Esophagus muscularis mucosa (tissue), 4 donors: ENCODE measurements at regions not wholly inside any gene's neighbourhood (a gene's known extent, or its start where the extent isn't known, plus 50 kb on each side); places are given as distances from the start of the nearest gene placed in this dataset.

ENCODE experiments used
- DNase-seq: peaks from one replicate; pipeline ENCODE4 v3.0.0-alpha.2; 2017; ENCODE audit errors: extremely low spot score
- H3K27ac ChIP-seq, 4 donors: fragments of 200-600 bp; sonication (generic); replicated peaks in 1 of 4; 1 replicate in 3 of 4; 2 replicates in 1 of 4; pipeline ENCODE4 v1.5.1; 2016 to 2019; ENCODE audit warnings: mild to moderate bottlenecking in 1 of 4
- H3K27me3 ChIP-seq, 4 donors: fragments of 200-600 bp; sonication (generic); one replicate each; pipeline versions ENCODE4 v1.5.1 to v1.6.0; 2016 to 2019
- H3K36me3 ChIP-seq, 4 donors: fragments of 200-600 bp; sonication (generic); one replicate each; pipeline ENCODE4 v1.5.1; 2016 to 2019
- H3K4me1 ChIP-seq, 4 donors: fragments of 200-600 bp; sonication (generic); one replicate each; pipeline ENCODE4 v1.5.1; 2016 to 2019
- H3K4me3 ChIP-seq, 4 donors: fragments of 200-600 bp; sonication (generic); 1 replicate in 2 of 4; 2 replicates in 2 of 4; pipeline ENCODE4 v1.5.1; 2016 to 2019; ENCODE audit warnings: mild to moderate bottlenecking in 4 of 4, moderate library complexity in 1 of 4
- H3K9me3 ChIP-seq, 4 donors: fragments of 200-600 bp; sonication (generic); 1 replicate in 3 of 4; 2 replicates in 1 of 4; pipeline ENCODE4 v1.5.1; 2016 to 2019
- EP300 ChIP-seq: sonication (generic); formaldehyde crosslinking; IDR thresholded peaks from one replicate; pipeline ENCODE4 v1.6.1; 2017; ENCODE audit warnings: antibody characterized with exemption
- POLR2A ChIP-seq: fragments of 450-650 bp; IDR thresholded peaks from one replicate; pipeline ENCODE4 v1.6.1; 2017; ENCODE audit warnings: antibody characterized with exemption, moderate library complexity, mild to moderate bottlenecking, low read depth
- POLR2AphosphoS5 ChIP-seq, 2 donors: sonication (generic); formaldehyde crosslinking; IDR thresholded peaks; one replicate each; pipeline ENCODE4 v1.6.1; 2017; ENCODE audit warnings: antibody characterized with exemption in 2 of 2
- WGBS: methylation state at CpG from one replicate; pipeline ENCODE4 v1.1.5; 2018; 5-methylcytosine and 5-hydroxymethylcytosine counted together
- intact Hi-C: fragments of 100-400 bp; cut with DNase I; formaldehyde crosslinking; loops from one replicate; pipeline ENCODE4 v1.15.1; 2023
- TF ChIP-seq, protein P1 (sequence below), 3 experiments: fragments of 200-600 bp in 2 of 3; fragments of 450-650 bp in 1 of 3; sonication (generic) in 2 of 3; IDR thresholded peaks; one replicate each; pipeline ENCODE4 v1.5.1; 2017 to 2019; ENCODE audit warnings: antibody characterized with exemption in 3 of 3, mild to moderate bottlenecking in 2 of 3, moderate library complexity in 1 of 3

DNA sequence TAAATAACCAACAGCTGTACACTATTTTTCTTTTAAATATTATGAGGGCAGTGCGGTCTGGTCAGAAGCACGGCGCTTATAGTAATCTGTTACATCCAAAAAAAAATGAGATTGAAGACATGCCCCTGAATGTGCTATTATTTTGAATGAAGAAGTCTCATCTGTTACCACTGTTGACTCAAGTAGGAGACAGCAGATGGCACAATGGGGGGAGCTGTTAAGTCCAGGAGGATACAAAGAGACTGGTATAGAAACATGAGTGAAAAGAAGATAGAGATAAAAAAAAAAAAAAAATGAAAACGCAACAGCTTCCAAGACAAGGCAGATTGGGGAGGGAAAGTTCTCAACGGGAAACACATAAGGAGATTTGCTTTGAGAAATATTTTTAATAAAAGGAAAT lies 425.5 kb upstream of the PKDCC start:
- H3K9me3 ChIP-seq = no peaks in the 10 kb centered on the region
- TF ChIP-seq POLR2A = no peak
- no peak for TF ChIP-seq EP300
- TF ChIP-seq POLR2AphosphoS5 (IDR thresholded peaks at IDR 0.05) = no peak
- TF ChIP-seq, protein P1, sequence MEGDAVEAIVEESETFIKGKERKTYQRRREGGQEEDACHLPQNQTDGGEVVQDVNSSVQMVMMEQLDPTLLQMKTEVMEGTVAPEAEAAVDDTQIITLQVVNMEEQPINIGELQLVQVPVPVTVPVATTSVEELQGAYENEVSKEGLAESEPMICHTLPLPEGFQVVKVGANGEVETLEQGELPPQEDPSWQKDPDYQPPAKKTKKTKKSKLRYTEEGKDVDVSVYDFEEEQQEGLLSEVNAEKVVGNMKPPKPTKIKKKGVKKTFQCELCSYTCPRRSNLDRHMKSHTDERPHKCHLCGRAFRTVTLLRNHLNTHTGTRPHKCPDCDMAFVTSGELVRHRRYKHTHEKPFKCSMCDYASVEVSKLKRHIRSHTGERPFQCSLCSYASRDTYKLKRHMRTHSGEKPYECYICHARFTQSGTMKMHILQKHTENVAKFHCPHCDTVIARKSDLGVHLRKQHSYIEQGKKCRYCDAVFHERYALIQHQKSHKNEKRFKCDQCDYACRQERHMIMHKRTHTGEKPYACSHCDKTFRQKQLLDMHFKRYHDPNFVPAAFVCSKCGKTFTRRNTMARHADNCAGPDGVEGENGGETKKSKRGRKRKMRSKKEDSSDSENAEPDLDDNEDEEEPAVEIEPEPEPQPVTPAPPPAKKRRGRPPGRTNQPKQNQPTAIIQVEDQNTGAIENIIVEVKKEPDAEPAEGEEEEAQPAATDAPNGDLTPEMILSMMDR (IDR thresholded peaks at IDR 0.05) = no peak
- intact Hi-C loops = no loop called here
- no peak for DNase-seq
- H3K27me3 ChIP-seq = no peaks in the 10 kb centered on the region
- H3K27ac ChIP-seq = no peak overlapping the region
- H3K4me3 ChIP-seq = no peak overlapping the region
- H3K36me3 ChIP-seq = no peaks in the 10 kb centered on the region
- peaks cover 0 to 20% (median 14%) of the 10 kb centered on the region in 4 donors for H3K4me1 ChIP-seq
- WGBS = 89% methylated on average over 5 of the region's 5 CpGs

DNA sequence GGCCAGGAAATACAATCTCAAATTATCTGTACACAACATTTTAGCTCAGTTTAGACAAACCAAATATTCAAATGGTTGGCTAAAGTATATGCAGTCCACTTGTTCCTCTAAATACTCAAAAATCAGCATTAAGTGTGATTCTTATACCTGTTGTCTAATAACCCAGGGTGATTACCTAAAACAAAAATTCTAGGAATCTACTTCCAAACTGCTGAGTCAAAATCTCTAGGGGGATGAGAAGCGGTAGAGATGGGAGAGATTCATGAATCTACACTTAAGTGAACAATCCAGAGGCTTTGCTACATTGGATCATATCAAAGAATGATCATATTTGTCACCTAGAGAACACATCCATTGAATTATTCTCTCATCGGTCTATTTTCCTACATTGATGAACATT lies 420.9 kb upstream of the PKDCC start:
- intact Hi-C loops = no loop called here
- H3K9me3 ChIP-seq = no peaks in the 10 kb centered on the region

DNA sequence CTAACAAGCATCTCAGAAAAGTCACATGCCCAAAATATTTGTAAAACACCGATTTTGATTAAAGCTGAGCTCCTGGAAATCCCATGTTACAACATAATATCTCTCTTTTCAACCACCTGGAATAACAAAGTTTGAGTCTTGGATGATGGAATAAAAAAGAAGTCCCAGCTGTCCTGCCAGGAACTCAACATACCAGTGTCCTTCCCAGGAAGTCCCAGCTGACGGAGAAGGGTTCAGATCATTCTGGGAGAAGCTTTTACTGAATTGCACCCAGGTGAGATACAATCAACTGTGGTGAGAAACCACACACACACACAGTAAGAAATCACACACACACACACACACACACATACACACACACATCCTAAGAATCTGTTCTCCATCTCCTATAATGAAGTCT lies 413.1 kb upstream of the PKDCC start:
- TF ChIP-seq POLR2A (no peak), EP300 (no peak), POLR2AphosphoS5 (IDR thresholded peaks at IDR 0.05) (no peak)
- TF ChIP-seq, protein P1 (IDR thresholded peaks at IDR 0.05) = no peak
- H3K4me3 ChIP-seq = no peak overlapping the region
- DNase-seq = no peak
- intact Hi-C loops = no loop called here
- no peaks in the 10 kb centered on the region for H3K36me3 ChIP-seq
- H3K27ac ChIP-seq = no peak overlapping the region
- WGBS = 70% methylated on average over 2 of the region's 2 CpGs
- peaks cover 0 to 8% (median 0%) of the 10 kb centered on the region in 4 donors for H3K9me3 ChIP-seq
- H3K4me1 ChIP-seq = no peaks in the 10 kb centered on the region
- H3K27me3 ChIP-seq = no peaks in the 10 kb centered on the region

More for the DNA sequence above, 420.9 kb upstream of the PKDCC start:
- no peak overlapping the region for H3K27ac ChIP-seq
- no peaks in the 10 kb centered on the region for H3K27me3 ChIP-seq
- WGBS = 85% methylated on average over 2 of the region's 2 CpGs
- TF ChIP-seq, protein P1 (IDR thresholded peaks at IDR 0.05) = no peak
- TF ChIP-seq POLR2AphosphoS5 (IDR thresholded peaks at IDR 0.05) (no peak), POLR2A (no peak), EP300 (no peak)
- DNase-seq = no peak
- peaks cover 0 to 16% (median 13%) of the 10 kb centered on the region in 4 donors for H3K4me1 ChIP-seq
- H3K36me3 ChIP-seq = no peaks in the 10 kb centered on the region
- no peak overlapping the region for H3K4me3 ChIP-seq

DNA sequence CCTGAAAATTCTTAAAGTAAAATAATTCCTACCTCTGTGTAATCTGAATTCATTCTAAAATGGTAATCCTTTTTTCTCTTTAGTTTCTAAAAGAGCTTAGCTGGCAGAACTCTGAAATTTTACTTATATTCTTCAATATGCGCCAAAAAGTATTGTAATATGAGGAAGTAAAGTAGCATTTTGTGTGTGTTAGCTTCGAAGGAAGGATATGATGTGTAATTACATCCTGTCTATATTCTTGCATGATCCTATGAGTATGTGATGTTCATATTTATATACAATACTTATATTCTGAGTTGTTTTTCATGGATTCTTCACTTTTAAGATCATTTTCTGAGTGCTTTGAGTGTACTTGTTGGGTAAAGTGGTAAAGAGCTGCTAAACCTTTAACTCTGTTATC lies 402.9 kb upstream of the PKDCC start:
- no peaks in the 10 kb centered on the region for H3K36me3 ChIP-seq
- intact Hi-C loops = no loop called here
- TF ChIP-seq POLR2A (no peak), EP300 (no peak)
- TF ChIP-seq, protein P1 (IDR thresholded peaks at IDR 0.05) = no peak
- DNase-seq = no peak
- H3K9me3 ChIP-seq = no peaks in the 10 kb centered on the region
- H3K4me3 ChIP-seq = no peak overlapping the region
- no peaks in the 10 kb centered on the region for H3K27me3 ChIP-seq
- no peaks in the 10 kb centered on the region for H3K4me1 ChIP-seq
- WGBS = 73% methylated on average over 2 of the region's 2 CpGs
- H3K27ac ChIP-seq = no peak overlapping the region

DNA sequence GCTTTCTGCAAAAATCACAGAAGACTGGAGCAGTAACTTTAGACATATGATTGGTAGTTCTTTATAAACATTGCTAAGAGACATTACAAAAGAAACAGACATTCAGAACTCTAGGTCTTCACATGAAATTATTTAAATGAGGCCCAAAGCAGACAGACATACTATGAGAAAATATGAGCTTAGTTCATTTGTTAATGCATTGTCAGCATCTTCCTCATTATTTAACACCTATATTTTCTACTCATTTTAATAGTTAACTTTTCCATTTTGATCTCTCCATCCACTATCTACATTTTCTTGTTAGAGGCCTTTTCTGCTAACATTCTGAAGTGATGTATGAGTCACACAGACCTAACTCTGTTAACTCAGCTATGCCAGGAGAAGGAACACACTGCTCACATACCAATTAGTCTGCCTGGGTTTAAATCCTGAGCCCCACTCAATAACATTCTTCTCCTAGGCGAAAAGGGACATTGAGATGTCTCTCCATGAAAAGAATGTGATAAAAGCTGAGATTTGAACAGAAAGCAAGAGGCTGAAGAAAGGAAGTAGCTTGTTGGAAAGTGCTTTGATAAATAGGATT lies 400.3 kb upstream of the PKDCC start:
- DNase-seq = no peak
- H3K27me3 ChIP-seq = no peaks in the 10 kb centered on the region
- no peak overlapping the region for H3K27ac ChIP-seq
- no peaks in the 10 kb centered on the region for H3K4me1 ChIP-seq
- H3K9me3 ChIP-seq = no peaks in the 10 kb centered on the region
- TF ChIP-seq, protein P1 (IDR thresholded peaks at IDR 0.05) = no peak
- TF ChIP-seq EP300 (no peak), POLR2A (no peak), POLR2AphosphoS5 (IDR thresholded peaks at IDR 0.05) (no peak)
- H3K4me3 ChIP-seq = no peak overlapping the region
- intact Hi-C loops = no loop called here
- H3K36me3 ChIP-seq = no peaks in the 10 kb centered on the region
- 88% methylated on average over 1 of the region's 1 CpG for WGBS
